SJSA1 (cell line): ENCODE measurements at regions not wholly inside any gene's neighbourhood (a gene's known extent, or its start where the extent isn't known, plus 50 kb on each side); places are given as distances from the start of the nearest gene placed in this dataset.

Experiments used
- DNase-seq, 2 experiments: peaks; one replicate each; pipeline ENCODE4 v3.0.0-alpha.2; 2015 to 2020; ENCODE audit warnings: low spot score in 2 of 2, low read depth in 1 of 2
- H3K27ac ChIP-seq: fragments of 250-450 bp; sonication (Bioruptor Pico); 2 replicates; pipeline ENCODE4 v1.5.1; 2020; ENCODE audit warnings: mild to moderate bottlenecking, moderate library complexity
- H3K27me3 ChIP-seq: fragments of 250-450 bp; sonication (Bioruptor Pico); replicated peaks from 2 replicates; pipeline ENCODE4 v1.5.1; 2020; ENCODE audit warnings: mild to moderate bottlenecking, moderate library complexity
- H3K36me3 ChIP-seq: fragments of 250-450 bp; sonication (Bioruptor Pico); 2 replicates; pipeline ENCODE4 v1.5.1; 2020; ENCODE audit warnings: mild to moderate bottlenecking
- H3K4me1 ChIP-seq: fragments of 250-450 bp; sonication (Bioruptor Pico); replicated peaks from 2 replicates; pipeline ENCODE4 v1.6.1; 2021; ENCODE audit warnings: mild to moderate bottlenecking
- H3K4me3 ChIP-seq: fragments of 250-450 bp; sonication (Bioruptor Pico); 2 replicates; pipeline ENCODE4 v1.5.1; 2020; ENCODE audit warnings: mild to moderate bottlenecking
- H3K9me3 ChIP-seq: fragments of 250-450 bp; sonication (Bioruptor Pico); replicated peaks from 2 replicates; pipeline ENCODE4 v1.5.1; 2020; ENCODE audit warnings: mild to moderate bottlenecking

- Histone ChIP-seq H3K36me3 (no peaks in the 10 kb centered on the region), H3K9me3 (no peaks in the 10 kb centered on the region), H3K27me3 (no peaks in the 10 kb centered on the region), H3K27ac (no peak overlapping the region), H3K4me1 (peaks cover 8% of the 10 kb centered on the region; the same call in 1 of the 2 replicates), H3K4me3 (no peak overlapping the region)
- no peak for DNase-seq
Observed at GRCh38 chr3:181943285-181943684, 231.6 kb downstream of the SOX2 start.

- H3K4me1 ChIP-seq, result peaks cover 10% of the 10 kb centered on the region
- H3K9me3 ChIP-seq, result no peaks in the 10 kb centered on the region
- H3K4me3 ChIP-seq, result no peak overlapping the region
- H3K27me3 ChIP-seq, result no peaks in the 10 kb centered on the region
- H3K36me3 ChIP-seq, result no peaks in the 10 kb centered on the region
- no peak overlapping the region for H3K27ac ChIP-seq
- no peak for DNase-seq
Observed at GRCh38 chr3:181947606-181948005, 235.9 kb downstream of the SOX2 start.

DNA sequence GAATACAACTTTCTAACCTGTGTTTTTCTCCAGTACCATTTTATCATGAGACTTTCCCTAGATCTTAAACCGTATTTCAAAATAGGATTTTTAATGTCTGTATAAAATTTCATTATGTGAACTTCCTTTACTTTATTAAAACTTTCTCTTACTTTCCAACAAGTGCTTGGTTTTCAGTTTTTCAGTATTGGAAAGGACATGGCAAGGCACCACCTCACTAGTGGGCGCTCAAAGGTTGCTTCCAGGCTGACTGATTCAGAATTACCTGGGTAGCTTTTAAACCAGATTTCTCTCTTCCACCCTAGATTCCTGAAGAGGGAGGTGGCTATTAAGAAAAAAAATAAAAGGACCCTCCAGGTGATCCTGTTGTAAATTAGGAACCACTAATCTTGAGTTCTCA, 236.6 kb downstream of the SOX2 start:
- Histone ChIP-seq H3K4me1 (peaks cover 8% of the 10 kb centered on the region), H3K36me3 (no peaks in the 10 kb centered on the region), H3K27ac (no peak overlapping the region), H3K9me3 (no peaks in the 10 kb centered on the region), H3K27me3 (no peaks in the 10 kb centered on the region), H3K4me3 (no peak overlapping the region)
- DNase-seq, result no peak

- peak overlapping the region; percentile 54 for H3K27ac ChIP-seq
- H3K27me3 ChIP-seq, result no peaks in the 10 kb centered on the region
- peaks cover 5% of the 10 kb centered on the region; the same call in 1 of the 2 replicates for H3K4me1 ChIP-seq
- H3K4me3 ChIP-seq, result no peak overlapping the region
- no peaks in the 10 kb centered on the region for H3K9me3 ChIP-seq
- DNase-seq, result no peak
- H3K36me3 ChIP-seq, result no peaks in the 10 kb centered on the region
Observed at GRCh38 chr3:181952221-181952620, 240.5 kb downstream of the SOX2 start.

DNA sequence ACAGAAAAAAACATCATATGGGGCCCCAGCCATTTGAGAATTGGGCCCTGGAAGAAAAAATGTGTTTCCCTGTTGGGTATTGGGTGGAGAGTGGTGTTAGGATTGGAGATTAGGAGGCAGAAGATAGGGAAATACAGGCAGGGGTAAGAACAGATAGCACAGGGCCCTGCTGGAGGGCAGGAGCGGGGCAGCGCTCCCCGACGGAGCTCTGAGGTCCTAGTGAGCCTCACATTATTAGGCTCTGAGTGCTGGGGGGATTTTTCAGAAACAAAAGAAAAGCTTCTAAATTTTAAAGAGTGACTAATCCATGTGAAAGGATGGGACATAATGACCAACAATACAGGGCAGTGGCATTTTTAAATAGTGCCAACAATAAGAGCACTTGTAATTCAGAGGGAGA, 241.2 kb downstream of the SOX2 start:
- Histone ChIP-seq H3K36me3 (no peaks in the 10 kb centered on the region), H3K4me3 (no peak overlapping the region), H3K27ac (no peak overlapping the region), H3K27me3 (no peaks in the 10 kb centered on the region), H3K4me1 (peaks cover 5% of the 10 kb centered on the region; the same call in 1 of the 2 replicates), H3K9me3 (no peaks in the 10 kb centered on the region)
- DNase-seq, result no peak

GRCh38 chr3:181955566-181955965, 243.8 kb downstream of the SOX2 start:
- Histone ChIP-seq H3K27me3 (no peaks in the 10 kb centered on the region), H3K4me3 (no peak overlapping the region), H3K4me1 (peaks cover 5% of the 10 kb centered on the region; the same call in 1 of the 2 replicates), H3K36me3 (no peaks in the 10 kb centered on the region), H3K9me3 (no peaks in the 10 kb centered on the region), H3K27ac (no peak overlapping the region)
- DNase-seq, result no peak

DNA sequence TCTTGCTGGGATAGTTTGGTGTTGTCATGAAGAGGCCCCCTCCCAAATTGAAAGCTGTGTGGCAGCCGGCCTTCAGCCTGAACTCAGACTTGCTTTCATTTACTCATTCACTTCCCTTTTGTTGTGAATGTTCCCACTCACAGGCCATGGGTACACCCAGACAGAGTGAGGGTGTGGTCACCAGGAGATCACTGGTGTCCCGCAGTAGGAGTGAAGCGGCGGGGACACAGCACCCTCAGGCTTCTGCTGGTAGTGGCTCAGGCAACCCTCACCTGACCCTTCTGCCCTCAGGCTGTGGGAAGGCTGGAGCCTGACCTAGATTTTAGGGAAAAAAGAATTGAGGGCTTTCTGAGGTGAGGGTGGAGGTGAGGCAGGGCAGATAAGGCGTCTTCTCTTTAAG, 244.4 kb downstream of the SOX2 start:
- no peaks in the 10 kb centered on the region for H3K36me3 ChIP-seq
- no peak overlapping the region for H3K27ac ChIP-seq
- no peaks in the 10 kb centered on the region for H3K9me3 ChIP-seq
- H3K4me1 ChIP-seq, result peaks cover 5% of the 10 kb centered on the region; the same call in 1 of the 2 replicates
- no peaks in the 10 kb centered on the region for H3K27me3 ChIP-seq
- H3K4me3 ChIP-seq, result no peak overlapping the region
- no peak for DNase-seq

- Histone ChIP-seq H3K36me3 (no peaks in the 10 kb centered on the region), H3K27me3 (no peaks in the 10 kb centered on the region), H3K4me3 (no peak overlapping the region), H3K9me3 (no peaks in the 10 kb centered on the region), H3K27ac (no peak overlapping the region), H3K4me1 (no peaks in the 10 kb centered on the region)
- no peak for DNase-seq
Observed at GRCh38 chr3:181966393-181966792, 254.7 kb downstream of the SOX2 start.

GRCh38 chr3:181969925-181970324, 258.2 kb downstream of the SOX2 start:
- H3K9me3 ChIP-seq, result no peaks in the 10 kb centered on the region
- DNase-seq, result no peak
- no peaks in the 10 kb centered on the region for H3K27me3 ChIP-seq
- H3K27ac ChIP-seq, result no peak overlapping the region
- no peaks in the 10 kb centered on the region for H3K36me3 ChIP-seq
- H3K4me3 ChIP-seq, result no peak overlapping the region
- no peaks in the 10 kb centered on the region for H3K4me1 ChIP-seq

DNA sequence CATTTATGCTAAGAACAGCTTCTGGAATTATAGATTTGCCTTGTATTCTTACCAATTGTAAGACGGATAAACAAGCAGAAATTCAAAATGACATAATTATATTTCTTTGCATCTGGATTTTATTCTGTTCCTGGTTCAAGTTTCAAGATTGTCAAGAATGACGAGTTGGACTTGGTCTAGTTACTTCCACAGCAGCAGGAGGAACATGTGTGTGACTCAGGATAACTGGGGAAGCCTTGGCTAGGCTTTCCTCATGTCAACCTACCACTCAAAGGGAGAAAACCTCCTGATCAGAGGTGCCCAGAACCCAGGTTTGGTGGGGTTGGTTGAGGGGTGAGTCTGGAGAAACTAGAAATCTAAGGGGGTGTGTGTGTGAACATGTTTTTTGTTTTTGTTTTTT, 259.7 kb downstream of the SOX2 start:
- H3K27ac ChIP-seq, result no peak overlapping the region
- H3K36me3 ChIP-seq, result no peaks in the 10 kb centered on the region
- no peaks in the 10 kb centered on the region for H3K27me3 ChIP-seq
- no peaks in the 10 kb centered on the region for H3K4me1 ChIP-seq
- H3K4me3 ChIP-seq, result no peak overlapping the region
- DNase-seq, result no peak
- no peaks in the 10 kb centered on the region for H3K9me3 ChIP-seq

- Histone ChIP-seq H3K27ac (no peak overlapping the region), H3K4me3 (no peak overlapping the region), H3K9me3 (no peaks in the 10 kb centered on the region), H3K36me3 (no peaks in the 10 kb centered on the region), H3K4me1 (no peaks in the 10 kb centered on the region), H3K27me3 (no peaks in the 10 kb centered on the region)
- DNase-seq, result no peak
Observed at GRCh38 chr3:181974198-181974597, 262.5 kb downstream of the SOX2 start.

DNA sequence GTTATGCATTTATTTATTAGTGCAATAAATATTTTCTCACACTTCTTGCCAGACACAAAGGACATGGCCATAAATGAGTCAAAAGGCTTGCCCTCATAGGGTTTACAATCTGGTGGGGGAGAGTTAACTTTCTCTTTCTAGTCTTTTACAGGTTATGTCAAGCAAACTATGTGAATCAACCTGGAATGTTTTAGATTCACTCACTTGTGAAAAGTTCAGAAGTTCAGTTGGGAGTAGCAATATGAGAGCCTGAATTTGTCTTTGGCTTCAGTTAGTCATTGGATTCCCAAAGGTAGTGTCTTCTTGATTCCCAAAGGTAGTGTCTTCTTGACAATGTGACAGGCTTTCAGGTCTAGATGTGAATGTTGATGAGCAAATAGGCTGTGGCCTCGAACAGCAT, 264.8 kb downstream of the SOX2 start:
- H3K9me3 ChIP-seq, result no peaks in the 10 kb centered on the region
- no peaks in the 10 kb centered on the region for H3K27me3 ChIP-seq
- no peak for DNase-seq
- no peak overlapping the region for H3K27ac ChIP-seq
- H3K4me3 ChIP-seq, result no peak overlapping the region
- no peaks in the 10 kb centered on the region for H3K4me1 ChIP-seq
- H3K36me3 ChIP-seq, result no peaks in the 10 kb centered on the region

DNA sequence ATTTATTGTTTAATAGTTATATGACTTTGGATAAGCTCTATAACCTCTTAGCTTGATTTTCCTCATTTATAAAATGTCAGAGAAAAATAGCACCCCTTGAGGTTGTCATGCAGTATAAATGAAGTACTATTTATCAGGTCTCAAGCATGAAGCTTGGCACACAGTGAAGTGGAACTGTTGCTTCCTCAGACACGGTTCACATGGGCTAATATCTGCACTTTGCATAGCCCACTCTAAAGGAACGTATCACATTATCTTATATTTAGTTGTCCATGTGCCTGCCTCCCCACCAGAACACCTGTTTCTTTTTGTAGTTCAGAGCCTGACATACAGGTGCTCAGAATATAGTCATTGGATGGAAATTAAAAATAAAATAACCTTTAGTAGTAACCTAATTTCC, 273.7 kb downstream of the SOX2 start:
- H3K4me1 ChIP-seq, result no peaks in the 10 kb centered on the region
- H3K27me3 ChIP-seq, result no peaks in the 10 kb centered on the region
- H3K27ac ChIP-seq, result no peak overlapping the region
- no peak overlapping the region for H3K4me3 ChIP-seq
- no peaks in the 10 kb centered on the region for H3K9me3 ChIP-seq
- no peak for DNase-seq
- H3K36me3 ChIP-seq, result no peaks in the 10 kb centered on the region

DNA sequence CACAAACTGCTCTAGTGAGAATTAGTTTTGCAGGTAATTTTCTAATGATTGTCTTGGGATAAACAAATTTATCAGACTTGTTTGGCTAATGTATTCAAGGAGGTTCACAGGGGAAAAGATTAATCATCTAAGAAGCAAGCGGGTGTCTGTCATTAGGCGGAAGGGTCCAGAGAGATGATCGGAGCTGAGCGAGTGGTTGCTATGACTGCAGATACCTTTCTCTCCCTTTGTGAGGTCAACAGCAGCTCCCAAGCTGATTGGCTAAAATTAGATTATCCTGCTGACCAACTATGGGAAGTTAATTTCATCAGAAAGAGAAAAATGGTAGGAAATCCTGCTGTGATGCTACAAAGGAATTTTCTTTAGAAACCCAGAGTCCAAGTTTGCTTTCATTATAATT, 276.0 kb downstream of the SOX2 start:
- H3K4me1 ChIP-seq, result no peaks in the 10 kb centered on the region
- H3K27me3 ChIP-seq, result no peaks in the 10 kb centered on the region
- no peak overlapping the region for H3K4me3 ChIP-seq
- H3K36me3 ChIP-seq, result no peaks in the 10 kb centered on the region
- no peak overlapping the region for H3K27ac ChIP-seq
- no peak for DNase-seq
- H3K9me3 ChIP-seq, result no peaks in the 10 kb centered on the region

DNA sequence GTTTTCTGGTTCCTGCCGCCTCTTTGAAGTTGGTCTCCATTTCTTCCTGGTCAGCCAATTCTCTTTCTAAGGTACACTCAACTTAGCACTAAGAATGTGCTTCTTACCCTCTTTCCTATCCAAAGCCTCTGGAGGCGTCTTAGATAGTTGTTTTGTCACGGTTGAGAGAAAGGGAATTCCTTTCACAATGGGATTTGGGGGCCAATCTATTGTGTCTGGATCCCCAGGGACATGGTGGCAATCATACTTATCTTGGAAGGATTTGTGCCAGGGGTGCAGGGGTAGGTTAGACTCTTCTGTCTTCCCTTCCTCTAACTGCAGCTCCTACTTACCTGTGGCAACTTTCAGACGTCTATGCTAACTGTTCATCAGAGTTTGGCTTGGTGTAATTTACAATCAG, 287.1 kb downstream of the SOX2 start:
- H3K9me3 ChIP-seq, result no peaks in the 10 kb centered on the region
- DNase-seq, result no peak
- no peaks in the 10 kb centered on the region for H3K27me3 ChIP-seq
- no peak overlapping the region for H3K27ac ChIP-seq
- no peaks in the 10 kb centered on the region for H3K4me1 ChIP-seq
- no peaks in the 10 kb centered on the region for H3K36me3 ChIP-seq
- H3K4me3 ChIP-seq, result no peak overlapping the region
